ENCODE measurements at regions not wholly inside any gene's neighbourhood (a gene's known extent, or its start where the extent isn't known, plus 50 kb on each side); places are given as distances from the start of the nearest gene placed in this dataset.
A peak's percentile ranks its signal among the peaks of the same experiment; 100 is the strongest.

GRCh38 chr13:44273991-44274770 lies 99.4 kb upstream of the SERP2 start:
- H3K36me3 ChIP-seq (ENCODE audit: insufficient read depth, low read length): no peaks in the 10 kb centered on the region
- CTCF ChIA-PET (ENCODE audit: unreplicated experiment): interaction anchor here (0.6 to 1.1 kb wide), 2 partner anchors 15 to 163 kb away, joined by 3 to 4 read pairs; no protein-coding TSS in a partner anchor
- peaks cover 83% of the 10 kb centered on the region for H3K4me1 ChIP-seq (ENCODE audit: insufficient read depth, low read length, poor library complexity, severe bottlenecking)
- peak overlapping the region; percentile 91 for H2AFZ ChIP-seq (ENCODE audit: low read length)
- peak overlapping the region; percentile 97 for H3K27ac ChIP-seq (ENCODE audit: low read depth, low read length, poor library complexity, severe bottlenecking)
- POLR2A ChIA-PET: interaction anchor here (0.6 to 2.9 kb wide), 13 partner anchors 8 to 1207 kb away, joined by 3 to 14 read pairs (median 3); partner anchors contain the start of genes CCDC122 and LACC1
- DNase-seq (ENCODE audit: low spot score): peak; percentile 79
- H3K9me3 ChIP-seq (ENCODE audit: low read length): no peaks in the 10 kb centered on the region
- intact Hi-C loops (cut with micrococcal nuclease; ENCODE audit: unreplicated experiment): loop anchor here (2.0 kb wide), 1 partner anchor 303 kb away; the partner anchor contains the start of gene TSC22D1
- no TSS peak for BruUV-seq (replicated peaks)
- H3K9me2 ChIP-seq (ENCODE audit: insufficient read depth, low read length): no peaks in the 10 kb centered on the region
- H3K4me3 ChIP-seq (ENCODE audit: low read depth, low read length, poor library complexity, severe bottlenecking): peak overlapping the region; percentile 57
- no peak for TF ChIP-seq EZH2phosphoT487 (IDR thresholded peaks at IDR 0.05; ENCODE audit: borderline replicate concordance, low read depth, low read length)
- no peak for TF ChIP-seq CTCF (conservative IDR thresholded peaks at IDR 0.05; ENCODE audit: low read length)
- H3K4me2 ChIP-seq (ENCODE audit: low read length): peak overlapping the region; percentile 90
- H4K20me1 ChIP-seq (ENCODE audit: insufficient read depth, low read length): no peaks in the 10 kb centered on the region
- H3K79me2 ChIP-seq (ENCODE audit: insufficient read depth, low read depth, low read length): no peaks in the 10 kb centered on the region

- Histone ChIP-seq H3K27ac (ENCODE audit: low read depth, low read length, poor library complexity, severe bottlenecking) (peak overlapping the region; percentile 97), H3K4me1 (ENCODE audit: insufficient read depth, low read length, poor library complexity, severe bottlenecking) (peaks cover 89% of the 10 kb centered on the region)
- POLR2A ChIA-PET: interaction anchor here (0.6 to 2.9 kb wide), 14 partner anchors 9 to 1206 kb away, joined by 3 to 14 read pairs (median 3); partner anchors contain the start of genes CCDC122 and LACC1
These were observed 98.8 kb upstream of the SERP2 start for GRCh38 chr13:44274771-44275205.

More at GRCh38 chr13:44274771-44275205, 98.8 kb upstream of the SERP2 start:
- peak overlapping the region; percentile 57 for H3K4me3 ChIP-seq (ENCODE audit: low read depth, low read length, poor library complexity, severe bottlenecking)
- H3K9me2 ChIP-seq (ENCODE audit: insufficient read depth, low read length): no peaks in the 10 kb centered on the region
- H3K4me2 ChIP-seq (ENCODE audit: low read length): peak overlapping the region; percentile 90
- CTCF ChIA-PET (ENCODE audit: unreplicated experiment): interaction anchor here (0.6 to 1.1 kb wide), 2 partner anchors 16 to 162 kb away, joined by 3 to 4 read pairs; no protein-coding TSS in a partner anchor
- H3K36me3 ChIP-seq (ENCODE audit: insufficient read depth, low read length): no peaks in the 10 kb centered on the region
- intact Hi-C loops (cut with micrococcal nuclease; ENCODE audit: unreplicated experiment): loop anchor here (2.0 to 5.0 kb wide), 2 partner anchors 132 to 302 kb away; partner anchors contain the start of gene TSC22D1
- no peaks in the 10 kb centered on the region for H3K79me2 ChIP-seq (ENCODE audit: insufficient read depth, low read depth, low read length)
- H2AFZ ChIP-seq (ENCODE audit: low read length): peak overlapping the region; percentile 91
- DNase-seq (ENCODE audit: low spot score): peak; percentile 36
- no peaks in the 10 kb centered on the region for H3K9me3 ChIP-seq (ENCODE audit: low read length)
- no peak for TF ChIP-seq CTCF (conservative IDR thresholded peaks at IDR 0.05; ENCODE audit: low read length)
- TF ChIP-seq EZH2phosphoT487 (IDR thresholded peaks at IDR 0.05; ENCODE audit: borderline replicate concordance, low read depth, low read length): no peak
- H4K20me1 ChIP-seq (ENCODE audit: insufficient read depth, low read length): no peaks in the 10 kb centered on the region
- BruUV-seq (replicated peaks): no TSS peak

All from OCI-LY7 (cell line).